HEK293 (cell line): ENCODE measurements at regions not wholly inside any gene's neighbourhood (a gene's known extent, or its start where the extent isn't known, plus 50 kb on each side); places are given as distances from the start of the nearest gene placed in this dataset.

Source experiments
- CTCF ChIA-PET: fragments of 350-600 bp; formaldehyde crosslinking; extraction: SDS; loops from one replicate; lab custom pipeline; 2021; ENCODE audit warnings: antibody characterized with exemption; lab: Yijun Ruan, JAX
- POLR2A ChIA-PET: fragments of 300-600 bp; formaldehyde crosslinking; extraction: SDS; loops from one replicate; lab custom pipeline; 2020; ENCODE audit warnings: antibody characterized with exemption, inconsistent platforms; lab: Yijun Ruan, JAX
- H3K27ac ChIP-seq: fragments of 200-500 bp; sonication (Bioruptor generic); 2 replicates; pipeline ENCODE4 v1.5.1; 2014; ENCODE audit warnings: low read depth, low read length, control low read depth, inconsistent platforms; ENCODE audit errors: extremely low read depth
- H3K36me3 ChIP-seq, 2 experiments: fragments of 200-500 bp in 1 of 2; sonication (Bioruptor generic) in 1 of 2; 1 replicate in 1 of 2; 2 replicates in 1 of 2; pipeline ENCODE4 v1.5.1; 2014 to 2017; ENCODE audit warnings: inconsistent platforms in 2 of 2, low read length in 2 of 2; ENCODE audit not compliant: control insufficient read depth in 2 of 2, insufficient read depth in 1 of 2
- H3K4me1 ChIP-seq: fragments of 200-500 bp; sonication (Bioruptor generic); 2 replicates; pipeline ENCODE4 v1.5.1; 2014; ENCODE audit warnings: mild to moderate bottlenecking, low read length, inconsistent platforms; ENCODE audit not compliant: control insufficient read depth, insufficient read depth
- H3K4me3 ChIP-seq: 2 replicates; pipeline ENCODE4 v1.5.1; 2011; ENCODE audit warnings: low read depth, mild to moderate bottlenecking, control low read depth, low read length, moderate library complexity
- H3K9me3 ChIP-seq: fragments of 200-500 bp; sonication (Bioruptor generic); 2 replicates; pipeline ENCODE4 v1.5.1; 2014; ENCODE audit warnings: low read depth, low read length, inconsistent platforms; ENCODE audit not compliant: control insufficient read depth, insufficient read depth
- KLF8 ChIP-seq: fragments of 450-650 bp; formaldehyde crosslinking; IDR thresholded peaks from 2 replicates; pipeline ENCODE4 v1.5.1; 2016; ENCODE audit warnings: missing biosample characterization, missing genetic modification characterization
- MYNN ChIP-seq: fragments of 450-650 bp; formaldehyde crosslinking; IDR thresholded peaks from 2 replicates; pipeline ENCODE4 v1.5.1; 2016; ENCODE audit warnings: missing biosample characterization, missing genetic modification characterization, borderline replicate concordance
- OSR2 ChIP-seq: fragments of 450-650 bp; formaldehyde crosslinking; IDR thresholded peaks from 2 replicates; pipeline ENCODE4 v1.5.1; 2016; ENCODE audit warnings: missing biosample characterization, missing genetic modification characterization
- SCRT1 ChIP-seq: fragments of 450-650 bp; formaldehyde crosslinking; IDR thresholded peaks from 2 replicates; pipeline ENCODE4 v1.5.1; 2016; ENCODE audit warnings: missing biosample characterization, missing genetic modification characterization, borderline replicate concordance
- SP2 ChIP-seq: fragments of 450-650 bp; formaldehyde crosslinking; IDR thresholded peaks from 2 replicates; pipeline ENCODE4 v1.5.1; 2016; ENCODE audit warnings: missing biosample characterization, missing genetic modification characterization
- YY1 ChIP-seq: fragments of 450-650 bp; formaldehyde crosslinking; IDR thresholded peaks from 2 replicates; pipeline ENCODE4 v1.5.1; 2018; ENCODE audit warnings: missing biosample characterization, missing genetic modification characterization
- YY2 ChIP-seq: fragments of 450-650 bp; formaldehyde crosslinking; IDR thresholded peaks from 2 replicates; pipeline ENCODE4 v1.5.1; 2016; ENCODE audit warnings: missing biosample characterization, missing genetic modification characterization
- ZNF133 ChIP-seq: fragments of 450-650 bp; formaldehyde crosslinking; IDR thresholded peaks from 2 replicates; pipeline ENCODE4 v1.5.1; 2016; ENCODE audit warnings: missing biosample characterization, missing genetic modification characterization
- ZNF221 ChIP-seq: fragments of 450-650 bp; formaldehyde crosslinking; IDR thresholded peaks from 2 replicates; pipeline ENCODE4 v1.5.1; 2017; ENCODE audit warnings: missing biosample characterization, missing genetic modification characterization, borderline replicate concordance
- ZNF501 ChIP-seq: fragments of 450-650 bp; formaldehyde crosslinking; IDR thresholded peaks from 2 replicates; pipeline ENCODE4 v1.5.1; 2016; ENCODE audit warnings: missing biosample characterization, missing genetic modification characterization
- ZNF596 ChIP-seq: fragments of 450-650 bp; IDR thresholded peaks from 2 replicates; pipeline ENCODE4 v1.5.0; 2018; ENCODE audit warnings: missing biosample characterization, mild to moderate bottlenecking, missing genetic modification characterization, moderate library complexity
- TF ChIP-seq, protein P1 (sequence below): fragments of 450-650 bp; formaldehyde crosslinking; optimal IDR thresholded peaks from 2 replicates; pipeline ENCODE3; 2016; ENCODE audit warnings: missing biosample characterization, mild to moderate bottlenecking, missing genetic modification characterization
- TF ChIP-seq, protein P2 (sequence below): fragments of 450-650 bp; formaldehyde crosslinking; IDR thresholded peaks from 2 replicates; pipeline ENCODE4 v1.5.1; 2016; ENCODE audit warnings: missing biosample characterization, missing genetic modification characterization, borderline replicate concordance
- TF ChIP-seq, protein P3 (sequence below): fragments of 450-650 bp; formaldehyde crosslinking; IDR thresholded peaks from 2 replicates; pipeline ENCODE4 v1.5.1; 2016; ENCODE audit warnings: missing biosample characterization, missing genetic modification characterization, borderline replicate concordance
- TF ChIP-seq, protein P4 (sequence below): fragments of 450-650 bp; formaldehyde crosslinking; IDR thresholded peaks from 2 replicates; pipeline ENCODE4 v1.5.1; 2016; ENCODE audit warnings: missing biosample characterization, missing genetic modification characterization
- TF ChIP-seq, protein P5 (sequence below): fragments of 450-650 bp; formaldehyde crosslinking; IDR thresholded peaks from 2 replicates; pipeline ENCODE4 v1.5.1; 2016; ENCODE audit warnings: missing biosample characterization, missing genetic modification characterization

DNA sequence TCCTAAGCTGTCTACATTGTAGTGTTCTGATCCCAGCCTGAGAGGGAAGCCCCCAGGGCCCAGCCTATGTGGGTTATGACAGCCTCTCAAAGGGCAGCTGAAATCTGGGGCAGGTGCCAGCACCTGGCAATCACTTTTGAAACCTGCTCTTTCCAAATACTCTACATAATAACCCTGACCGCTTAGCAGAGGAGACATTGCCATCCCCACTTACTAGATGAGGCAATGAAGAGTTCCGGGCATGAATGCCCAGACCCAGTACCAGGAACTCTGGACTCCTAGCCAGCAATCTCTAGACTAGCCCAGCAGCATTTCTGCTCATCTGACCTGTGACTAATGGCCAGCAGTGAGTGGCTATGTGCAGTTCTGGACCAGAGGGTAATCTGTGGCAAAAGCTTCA is 412.4 kb upstream of the CADM1 start:
- ChIA-PET POLR2A (no interaction called here), CTCF (no interaction called here)
- H3K9me3 ChIP-seq, result no peaks in the 10 kb centered on the region
- H3K4me1 ChIP-seq, result no peaks in the 10 kb centered on the region; the same call in 1 of the 2 replicates
- H3K4me3 ChIP-seq, result no peak overlapping the region
- no peak overlapping the region for H3K27ac ChIP-seq
- no peaks in the 10 kb centered on the region for H3K36me3 ChIP-seq
- TF ChIP-seq, protein P1, sequence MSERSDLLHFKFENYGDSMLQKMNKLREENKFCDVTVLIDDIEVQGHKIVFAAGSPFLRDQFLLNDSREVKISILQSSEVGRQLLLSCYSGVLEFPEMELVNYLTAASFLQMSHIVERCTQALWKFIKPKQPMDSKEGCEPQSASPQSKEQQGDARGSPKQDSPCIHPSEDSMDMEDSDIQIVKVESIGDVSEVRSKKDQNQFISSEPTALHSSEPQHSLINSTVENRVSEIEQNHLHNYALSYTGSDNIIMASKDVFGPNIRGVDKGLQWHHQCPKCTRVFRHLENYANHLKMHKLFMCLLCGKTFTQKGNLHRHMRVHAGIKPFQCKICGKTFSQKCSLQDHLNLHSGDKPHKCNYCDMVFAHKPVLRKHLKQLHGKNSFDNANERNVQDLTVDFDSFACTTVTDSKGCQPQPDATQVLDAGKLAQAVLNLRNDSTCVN (tag by site-specific recombination), result no peak
- TF ChIP-seq ZNF133 (tag by site-specific recombination) (no peak), KLF8 (tag by site-specific recombination) (no peak), ZNF501 (tag by site-specific recombination) (no peak), SP2 (tag by site-specific recombination) (no peak), ZNF221 (tag by site-specific recombination) (no peak), MYNN (tag by site-specific recombination) (no peak), YY1 (tag by site-specific recombination) (no peak), YY2 (no peak), OSR2 (tag by site-specific recombination) (no peak), SCRT1 (tag by site-specific recombination) (no peak), ZNF596 (tag by site-specific recombination) (no peak)
- TF ChIP-seq, protein P2, sequence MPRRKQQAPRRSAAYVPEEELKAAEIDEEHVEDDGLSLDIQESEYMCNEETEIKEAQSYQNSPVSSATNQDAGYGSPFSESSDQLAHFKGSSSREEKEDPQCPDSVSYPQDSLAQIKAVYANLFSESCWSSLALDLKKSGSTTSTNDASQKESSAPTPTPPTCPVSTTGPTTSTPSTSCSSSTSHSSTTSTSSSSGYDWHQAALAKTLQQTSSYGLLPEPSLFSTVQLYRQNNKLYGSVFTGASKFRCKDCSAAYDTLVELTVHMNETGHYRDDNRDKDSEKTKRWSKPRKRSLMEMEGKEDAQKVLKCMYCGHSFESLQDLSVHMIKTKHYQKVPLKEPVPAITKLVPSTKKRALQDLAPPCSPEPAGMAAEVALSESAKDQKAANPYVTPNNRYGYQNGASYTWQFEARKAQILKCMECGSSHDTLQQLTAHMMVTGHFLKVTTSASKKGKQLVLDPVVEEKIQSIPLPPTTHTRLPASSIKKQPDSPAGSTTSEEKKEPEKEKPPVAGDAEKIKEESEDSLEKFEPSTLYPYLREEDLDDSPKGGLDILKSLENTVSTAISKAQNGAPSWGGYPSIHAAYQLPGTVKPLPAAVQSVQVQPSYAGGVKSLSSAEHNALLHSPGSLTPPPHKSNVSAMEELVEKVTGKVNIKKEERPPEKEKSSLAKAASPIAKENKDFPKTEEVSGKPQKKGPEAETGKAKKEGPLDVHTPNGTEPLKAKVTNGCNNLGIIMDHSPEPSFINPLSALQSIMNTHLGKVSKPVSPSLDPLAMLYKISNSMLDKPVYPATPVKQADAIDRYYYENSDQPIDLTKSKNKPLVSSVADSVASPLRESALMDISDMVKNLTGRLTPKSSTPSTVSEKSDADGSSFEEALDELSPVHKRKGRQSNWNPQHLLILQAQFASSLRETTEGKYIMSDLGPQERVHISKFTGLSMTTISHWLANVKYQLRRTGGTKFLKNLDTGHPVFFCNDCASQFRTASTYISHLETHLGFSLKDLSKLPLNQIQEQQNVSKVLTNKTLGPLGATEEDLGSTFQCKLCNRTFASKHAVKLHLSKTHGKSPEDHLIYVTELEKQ (tag by site-specific recombination), result no peak
- TF ChIP-seq, protein P3, sequence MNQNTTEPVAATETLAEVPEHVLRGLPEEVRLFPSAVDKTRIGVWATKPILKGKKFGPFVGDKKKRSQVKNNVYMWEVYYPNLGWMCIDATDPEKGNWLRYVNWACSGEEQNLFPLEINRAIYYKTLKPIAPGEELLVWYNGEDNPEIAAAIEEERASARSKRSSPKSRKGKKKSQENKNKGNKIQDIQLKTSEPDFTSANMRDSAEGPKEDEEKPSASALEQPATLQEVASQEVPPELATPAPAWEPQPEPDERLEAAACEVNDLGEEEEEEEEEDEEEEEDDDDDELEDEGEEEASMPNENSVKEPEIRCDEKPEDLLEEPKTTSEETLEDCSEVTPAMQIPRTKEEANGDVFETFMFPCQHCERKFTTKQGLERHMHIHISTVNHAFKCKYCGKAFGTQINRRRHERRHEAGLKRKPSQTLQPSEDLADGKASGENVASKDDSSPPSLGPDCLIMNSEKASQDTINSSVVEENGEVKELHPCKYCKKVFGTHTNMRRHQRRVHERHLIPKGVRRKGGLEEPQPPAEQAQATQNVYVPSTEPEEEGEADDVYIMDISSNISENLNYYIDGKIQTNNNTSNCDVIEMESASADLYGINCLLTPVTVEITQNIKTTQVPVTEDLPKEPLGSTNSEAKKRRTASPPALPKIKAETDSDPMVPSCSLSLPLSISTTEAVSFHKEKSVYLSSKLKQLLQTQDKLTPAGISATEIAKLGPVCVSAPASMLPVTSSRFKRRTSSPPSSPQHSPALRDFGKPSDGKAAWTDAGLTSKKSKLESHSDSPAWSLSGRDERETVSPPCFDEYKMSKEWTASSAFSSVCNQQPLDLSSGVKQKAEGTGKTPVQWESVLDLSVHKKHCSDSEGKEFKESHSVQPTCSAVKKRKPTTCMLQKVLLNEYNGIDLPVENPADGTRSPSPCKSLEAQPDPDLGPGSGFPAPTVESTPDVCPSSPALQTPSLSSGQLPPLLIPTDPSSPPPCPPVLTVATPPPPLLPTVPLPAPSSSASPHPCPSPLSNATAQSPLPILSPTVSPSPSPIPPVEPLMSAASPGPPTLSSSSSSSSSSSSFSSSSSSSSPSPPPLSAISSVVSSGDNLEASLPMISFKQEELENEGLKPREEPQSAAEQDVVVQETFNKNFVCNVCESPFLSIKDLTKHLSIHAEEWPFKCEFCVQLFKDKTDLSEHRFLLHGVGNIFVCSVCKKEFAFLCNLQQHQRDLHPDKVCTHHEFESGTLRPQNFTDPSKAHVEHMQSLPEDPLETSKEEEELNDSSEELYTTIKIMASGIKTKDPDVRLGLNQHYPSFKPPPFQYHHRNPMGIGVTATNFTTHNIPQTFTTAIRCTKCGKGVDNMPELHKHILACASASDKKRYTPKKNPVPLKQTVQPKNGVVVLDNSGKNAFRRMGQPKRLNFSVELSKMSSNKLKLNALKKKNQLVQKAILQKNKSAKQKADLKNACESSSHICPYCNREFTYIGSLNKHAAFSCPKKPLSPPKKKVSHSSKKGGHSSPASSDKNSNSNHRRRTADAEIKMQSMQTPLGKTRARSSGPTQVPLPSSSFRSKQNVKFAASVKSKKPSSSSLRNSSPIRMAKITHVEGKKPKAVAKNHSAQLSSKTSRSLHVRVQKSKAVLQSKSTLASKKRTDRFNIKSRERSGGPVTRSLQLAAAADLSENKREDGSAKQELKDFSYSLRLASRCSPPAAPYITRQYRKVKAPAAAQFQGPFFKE (tag by site-specific recombination), result no peak
- TF ChIP-seq, protein P4, sequence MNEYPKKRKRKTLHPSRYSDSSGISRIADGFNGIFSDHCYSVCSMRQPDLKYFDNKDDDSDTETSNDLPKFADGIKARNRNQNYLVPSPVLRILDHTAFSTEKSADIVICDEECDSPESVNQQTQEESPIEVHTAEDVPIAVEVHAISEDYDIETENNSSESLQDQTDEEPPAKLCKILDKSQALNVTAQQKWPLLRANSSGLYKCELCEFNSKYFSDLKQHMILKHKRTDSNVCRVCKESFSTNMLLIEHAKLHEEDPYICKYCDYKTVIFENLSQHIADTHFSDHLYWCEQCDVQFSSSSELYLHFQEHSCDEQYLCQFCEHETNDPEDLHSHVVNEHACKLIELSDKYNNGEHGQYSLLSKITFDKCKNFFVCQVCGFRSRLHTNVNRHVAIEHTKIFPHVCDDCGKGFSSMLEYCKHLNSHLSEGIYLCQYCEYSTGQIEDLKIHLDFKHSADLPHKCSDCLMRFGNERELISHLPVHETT (tag by site-specific recombination), result no peak
- TF ChIP-seq, protein P5, sequence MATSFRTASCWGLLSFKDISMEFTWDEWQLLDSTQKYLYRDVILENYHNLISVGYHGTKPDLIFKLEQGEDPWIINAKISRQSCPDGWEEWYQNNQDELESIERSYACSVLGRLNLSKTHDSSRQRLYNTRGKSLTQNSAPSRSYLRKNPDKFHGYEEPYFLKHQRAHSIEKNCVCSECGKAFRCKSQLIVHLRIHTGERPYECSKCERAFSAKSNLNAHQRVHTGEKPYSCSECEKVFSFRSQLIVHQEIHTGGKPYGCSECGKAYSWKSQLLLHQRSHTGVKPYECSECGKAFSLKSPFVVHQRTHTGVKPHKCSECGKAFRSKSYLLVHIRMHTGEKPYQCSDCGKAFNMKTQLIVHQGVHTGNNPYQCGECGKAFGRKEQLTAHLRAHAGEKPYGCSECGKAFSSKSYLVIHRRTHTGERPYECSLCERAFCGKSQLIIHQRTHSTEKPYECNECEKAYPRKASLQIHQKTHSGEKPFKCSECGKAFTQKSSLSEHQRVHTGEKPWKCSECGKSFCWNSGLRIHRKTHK (tag by site-specific recombination), result no peak
